HEK293 (cell line): ENCODE measurements at regions not wholly inside any gene's neighbourhood (a gene's known extent, or its start where the extent isn't known, plus 50 kb on each side); places are given as distances from the start of the nearest gene placed in this dataset.

Experiments used
- KLF10 ChIP-seq: fragments of 450-650 bp; IDR thresholded peaks from 2 replicates; pipeline ENCODE4 v1.5.1; 2018; ENCODE audit warnings: missing biosample characterization, mild to moderate bottlenecking, missing genetic modification characterization
- SP2 ChIP-seq: fragments of 450-650 bp; formaldehyde crosslinking; IDR thresholded peaks from 2 replicates; pipeline ENCODE4 v1.5.1; 2016; ENCODE audit warnings: missing biosample characterization, missing genetic modification characterization
- ZNF184 ChIP-seq: fragments of 450-650 bp; IDR thresholded peaks from 2 replicates; pipeline ENCODE4 v1.5.1; 2018; ENCODE audit warnings: missing biosample characterization, mild to moderate bottlenecking, missing genetic modification characterization
- ZNF558 ChIP-seq: fragments of 450-650 bp; formaldehyde crosslinking; IDR thresholded peaks from 2 replicates; pipeline ENCODE4 v1.5.1; 2016; ENCODE audit warnings: missing biosample characterization, missing genetic modification characterization
- ZNF747 ChIP-seq: fragments of 450-650 bp; formaldehyde crosslinking; IDR thresholded peaks from 2 replicates; pipeline ENCODE4 v1.5.1; 2016; ENCODE audit warnings: missing biosample characterization, missing genetic modification characterization
- TF ChIP-seq, protein P1 (sequence below): fragments of 450-650 bp; formaldehyde crosslinking; IDR thresholded peaks from 2 replicates; pipeline ENCODE4 v1.5.1; 2016; ENCODE audit warnings: missing biosample characterization, missing genetic modification characterization

DNA sequence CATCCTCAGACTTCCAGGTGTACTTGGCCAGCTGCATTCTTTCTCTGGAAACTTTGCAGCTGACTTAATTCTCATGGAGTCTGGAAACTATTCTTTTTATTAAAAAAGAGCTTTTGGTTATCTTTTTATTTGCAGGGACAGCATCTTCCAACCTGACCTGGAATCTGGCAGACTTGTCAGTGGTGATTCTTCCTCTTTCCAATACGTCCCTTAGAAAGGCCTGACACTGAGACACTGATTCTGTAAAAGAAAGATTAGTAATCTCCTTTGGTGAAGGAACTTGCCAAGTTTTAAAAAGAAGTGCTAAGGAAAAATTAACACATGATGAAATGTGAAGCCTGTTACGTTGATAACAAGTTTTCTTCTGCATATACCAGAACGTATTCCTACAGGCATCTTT, 440.9 kb upstream of the RAG2 start:
- TF ChIP-seq ZNF558 = no peak
- TF ChIP-seq ZNF747 (tag by site-specific recombination) = no peak
- TF ChIP-seq, protein P1, sequence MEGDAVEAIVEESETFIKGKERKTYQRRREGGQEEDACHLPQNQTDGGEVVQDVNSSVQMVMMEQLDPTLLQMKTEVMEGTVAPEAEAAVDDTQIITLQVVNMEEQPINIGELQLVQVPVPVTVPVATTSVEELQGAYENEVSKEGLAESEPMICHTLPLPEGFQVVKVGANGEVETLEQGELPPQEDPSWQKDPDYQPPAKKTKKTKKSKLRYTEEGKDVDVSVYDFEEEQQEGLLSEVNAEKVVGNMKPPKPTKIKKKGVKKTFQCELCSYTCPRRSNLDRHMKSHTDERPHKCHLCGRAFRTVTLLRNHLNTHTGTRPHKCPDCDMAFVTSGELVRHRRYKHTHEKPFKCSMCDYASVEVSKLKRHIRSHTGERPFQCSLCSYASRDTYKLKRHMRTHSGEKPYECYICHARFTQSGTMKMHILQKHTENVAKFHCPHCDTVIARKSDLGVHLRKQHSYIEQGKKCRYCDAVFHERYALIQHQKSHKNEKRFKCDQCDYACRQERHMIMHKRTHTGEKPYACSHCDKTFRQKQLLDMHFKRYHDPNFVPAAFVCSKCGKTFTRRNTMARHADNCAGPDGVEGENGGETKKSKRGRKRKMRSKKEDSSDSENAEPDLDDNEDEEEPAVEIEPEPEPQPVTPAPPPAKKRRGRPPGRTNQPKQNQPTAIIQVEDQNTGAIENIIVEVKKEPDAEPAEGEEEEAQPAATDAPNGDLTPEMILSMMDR = no peak
- TF ChIP-seq ZNF184 = no peak
- TF ChIP-seq KLF10 (tag by site-specific recombination) = no peak
- TF ChIP-seq SP2 (tag by site-specific recombination) = no peak
